Dedifferentiated amniotic fluid mesenchymal stem cell (primary cell): ENCODE measurements at regions not wholly inside any gene's neighbourhood (a gene's known extent, or its start where the extent isn't known, plus 50 kb on each side); places are given as distances from the start of the nearest gene placed in this dataset.

Source experiments
- DNase-seq: peaks from one replicate; pipeline ENCODE4 v3.0.0-alpha.2; 2016; ENCODE audit errors: extremely low spot score

GRCh38 chr15:61480863-61481262, 251.8 kb upstream of the RORA start:
- no peak for DNase-seq

GRCh38 chr15:61480295-61480694, 251.2 kb upstream of the RORA start:
- no peak for DNase-seq

DNA sequence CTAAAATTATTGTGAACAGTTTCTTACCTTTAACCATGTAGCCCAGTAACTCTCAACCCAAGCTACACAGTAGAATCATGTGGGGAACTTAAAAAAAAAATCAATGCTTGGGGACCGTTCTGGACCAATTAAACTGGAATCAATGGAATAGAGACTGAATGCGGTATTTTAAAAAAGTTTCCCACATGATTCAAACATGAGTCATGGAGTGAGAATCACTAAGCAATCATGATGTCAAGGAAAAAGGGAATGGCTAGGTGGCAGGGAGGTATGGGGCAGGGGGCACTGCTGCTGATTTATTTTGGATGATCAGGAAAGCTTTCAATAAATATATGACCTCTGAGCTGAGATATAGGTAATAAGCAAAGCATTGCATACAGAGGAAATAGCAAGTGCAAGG, 250.5 kb upstream of the RORA start:
- DNase-seq: no peak

DNA sequence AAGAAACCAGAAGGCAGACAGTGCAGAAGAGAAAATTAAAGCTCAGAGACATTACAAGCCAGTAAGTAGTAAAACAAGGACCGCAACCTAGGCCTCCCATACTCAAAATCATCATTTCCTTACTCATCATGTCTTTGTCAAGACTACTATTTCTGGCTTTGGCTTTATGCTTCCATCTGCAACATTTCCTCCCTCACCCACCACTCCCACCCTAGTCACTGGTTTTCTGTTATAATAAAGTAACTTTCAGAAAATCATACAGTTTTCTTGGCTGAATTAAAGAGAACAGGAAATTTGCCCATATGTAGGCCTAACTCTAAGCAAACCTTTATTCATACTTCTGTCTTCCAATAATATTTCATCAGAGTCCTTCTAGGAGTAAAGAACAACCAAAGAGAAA, 247.6 kb upstream of the RORA start:
- no peak for DNase-seq

DNA sequence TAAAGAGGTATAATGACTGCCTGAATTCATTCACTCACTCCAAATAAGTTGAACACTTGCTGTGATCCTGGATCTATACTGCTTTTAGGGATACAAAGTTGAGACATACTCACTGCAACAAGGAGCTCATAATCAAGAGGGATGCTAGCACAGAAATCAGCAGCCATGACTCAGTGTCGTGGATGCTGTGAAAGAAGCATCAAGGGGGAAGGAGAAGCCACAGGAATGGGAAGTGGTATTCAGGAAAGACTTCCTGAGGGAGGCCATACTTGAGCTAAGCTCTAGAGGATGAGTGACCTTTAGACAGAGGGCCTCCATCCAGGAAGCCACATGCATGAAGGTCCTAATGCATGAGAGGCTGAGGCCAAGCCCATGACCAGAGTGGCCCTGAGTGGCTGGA, 245.7 kb upstream of the RORA start:
- no peak for DNase-seq

DNA sequence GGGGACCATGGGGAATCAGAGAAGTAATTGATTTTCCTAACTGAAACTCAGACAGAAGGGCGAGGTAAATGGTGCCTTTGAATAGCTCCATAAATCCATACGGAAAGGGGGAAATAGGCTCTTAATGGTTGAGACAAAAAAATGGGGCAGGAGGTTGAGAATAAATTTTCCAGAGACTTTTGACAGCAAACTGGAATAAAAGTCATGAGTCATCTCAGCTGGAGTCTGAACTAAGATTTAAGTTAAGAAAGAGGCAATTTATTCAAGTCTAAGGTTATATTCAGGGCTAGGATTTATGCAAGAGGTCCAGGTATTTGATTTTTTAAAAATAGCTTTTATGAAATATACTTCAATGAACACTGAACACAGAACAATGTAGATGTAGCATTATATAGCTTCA, 238.7 kb upstream of the RORA start:
- no peak for DNase-seq

- DNase-seq: no peak
Measured at GRCh38 chr15:61459785-61460707, 230.9 kb upstream of the RORA start.

- no peak for DNase-seq
Measured at GRCh38 chr15:61457050-61457733, 228.1 kb upstream of the RORA start.

- no peak for DNase-seq
Measured at GRCh38 chr15:61449186-61449702, 220.1 kb upstream of the RORA start.

DNA sequence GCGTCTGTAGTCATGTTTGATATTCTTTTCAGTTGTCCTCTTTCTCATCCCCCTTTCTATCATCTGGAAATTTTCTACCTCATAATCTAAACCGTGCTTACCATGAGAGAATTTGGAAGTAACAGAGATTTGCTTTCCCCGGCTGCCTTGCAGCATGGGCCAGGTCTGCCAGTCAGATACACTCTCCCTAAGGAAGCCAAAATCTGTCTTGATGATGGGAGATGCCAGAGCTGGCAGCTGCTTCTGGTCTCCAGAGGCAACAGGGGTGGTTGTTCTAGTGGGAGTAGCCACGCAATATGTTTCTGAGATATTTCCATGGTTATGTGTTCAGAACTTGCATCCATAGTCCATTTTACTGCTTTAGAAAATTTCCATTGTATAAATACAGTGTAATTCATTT, 218.9 kb upstream of the RORA start:
- no peak for DNase-seq

DNA sequence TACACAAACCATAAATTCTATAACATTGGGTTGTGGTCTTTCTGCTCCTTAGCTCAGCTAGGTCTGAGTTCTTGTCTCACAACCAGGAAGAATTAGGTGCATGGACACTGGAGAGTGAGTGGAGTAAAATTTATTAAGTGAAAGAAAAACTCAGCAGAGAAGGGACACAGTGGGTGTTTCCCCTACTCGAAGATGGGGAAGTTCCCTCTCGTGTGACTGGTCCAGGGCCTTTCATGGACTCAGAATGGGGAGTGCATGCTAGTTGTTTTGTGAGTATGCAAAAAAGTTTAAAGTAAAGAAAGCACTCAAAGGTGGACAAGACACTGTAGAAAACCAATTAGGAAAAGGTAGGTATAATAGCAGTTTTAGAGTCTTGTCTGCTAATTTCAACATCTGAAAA, 215.5 kb upstream of the RORA start:
- no peak for DNase-seq

GRCh38 chr15:61442821-61443220, 213.7 kb upstream of the RORA start:
- no peak for DNase-seq

GRCh38 chr15:61441891-61442290, 212.8 kb upstream of the RORA start:
- no peak for DNase-seq

- DNase-seq: no peak
Measured at GRCh38 chr15:61426466-61426865, 197.4 kb upstream of the RORA start.

- no peak for DNase-seq
Measured at GRCh38 chr15:61425934-61426333, 196.8 kb upstream of the RORA start.

GRCh38 chr15:61422773-61423172, 193.7 kb upstream of the RORA start:
- DNase-seq: no peak

- no peak for DNase-seq
Measured at GRCh38 chr15:61421938-61422337, 192.8 kb upstream of the RORA start.

- no peak for DNase-seq
Measured at GRCh38 chr15:61421470-61421869, 192.4 kb upstream of the RORA start.

DNA sequence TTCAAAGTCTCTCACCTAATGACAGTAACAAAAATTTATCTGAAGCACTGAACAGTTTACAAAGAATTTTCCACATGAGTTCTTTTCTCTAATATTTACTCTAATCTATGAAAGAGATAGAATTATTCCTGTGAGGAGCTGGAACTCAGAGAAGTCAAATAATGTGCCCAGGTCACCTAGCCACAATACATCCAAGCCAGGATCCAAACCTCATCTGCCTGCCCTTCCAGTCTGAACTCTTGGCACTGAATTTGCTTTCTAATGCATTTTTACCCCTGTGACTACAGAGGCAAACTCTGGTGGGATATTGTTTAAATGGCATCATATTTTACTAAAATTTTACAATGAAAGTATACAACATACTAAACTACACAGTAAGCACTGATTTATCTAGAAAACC, 191.4 kb upstream of the RORA start:
- DNase-seq: no peak

- no peak for DNase-seq
Measured at GRCh38 chr15:61415617-61416120, 186.6 kb upstream of the RORA start.

DNA sequence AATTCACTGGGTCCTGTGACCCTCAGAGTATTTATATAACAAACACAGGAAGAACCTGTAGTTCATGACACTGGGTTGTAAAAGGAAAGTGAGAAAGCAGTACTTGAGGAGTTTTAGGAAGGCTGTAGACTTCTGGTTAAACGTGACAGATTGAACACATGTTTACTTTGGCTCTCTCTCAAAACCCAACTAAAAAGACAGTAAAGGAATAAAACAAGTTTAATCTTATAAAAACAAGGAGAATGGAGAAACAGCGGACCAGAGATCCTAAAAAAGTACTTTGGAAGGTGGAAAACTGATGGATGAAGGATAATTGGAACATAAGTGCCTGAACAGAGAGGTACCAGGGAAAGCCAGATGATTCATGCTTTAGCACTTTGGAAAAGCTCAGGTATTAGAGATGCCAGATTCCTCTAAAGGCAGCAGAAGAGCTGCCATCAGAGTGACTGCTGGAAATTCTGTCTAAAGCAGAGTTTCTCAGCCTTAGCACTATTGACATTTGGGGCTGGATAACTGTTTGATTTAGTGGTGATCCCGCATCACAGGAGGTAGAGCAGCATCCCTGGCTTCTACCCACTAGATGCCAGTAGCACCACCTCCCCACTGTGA, 182.9 kb upstream of the RORA start:
- DNase-seq: no peak

DNA sequence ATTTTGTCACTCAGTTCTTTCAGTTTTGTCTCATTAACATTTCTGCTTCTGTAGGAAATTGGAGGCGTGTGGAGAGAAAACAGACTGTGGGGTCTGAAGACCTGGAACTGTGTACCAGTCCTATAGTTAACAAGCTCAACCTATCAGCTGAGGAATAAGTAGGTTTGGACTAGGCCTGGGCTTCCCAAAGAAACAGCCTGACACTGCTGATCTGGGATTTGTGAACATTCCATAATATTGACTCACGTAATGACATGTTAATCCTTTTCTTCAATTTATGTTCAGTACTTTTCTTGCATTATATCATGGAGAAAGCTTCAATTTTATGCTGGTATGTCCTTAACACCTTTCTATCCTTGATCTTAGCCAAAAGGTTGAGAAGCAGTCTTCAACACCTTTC, 181.6 kb upstream of the RORA start:
- no peak for DNase-seq
